CD14-positive monocyte (primary cell): ENCODE measurements at regions not wholly inside any gene's neighbourhood (a gene's known extent, or its start where the extent isn't known, plus 50 kb on each side); places are given as distances from the start of the nearest gene placed in this dataset.

Experiments used
- DNase-seq, 3 donors: peaks; one replicate each; pipeline ENCODE4 v3.0.0-alpha.2; 2011 to 2022
- H2AFZ ChIP-seq: 2 replicates; pipeline ENCODE4 v1.6.0; 2012; ENCODE audit warnings: mild to moderate bottlenecking, low read depth, low read length, inconsistent platforms; ENCODE audit not compliant: insufficient read depth, poor library complexity, severe bottlenecking
- H3K27ac ChIP-seq, 2 donors: 1 replicate in 1 of 2; 2 replicates in 1 of 2; pipeline ENCODE4 v1.5.1; 2012 to 2013; ENCODE audit warnings: low read length in 2 of 2, control low read depth in 1 of 2, inconsistent platforms in 1 of 2, low read depth in 1 of 2, mild to moderate bottlenecking in 1 of 2
- H3K27me3 ChIP-seq, 2 donors: one replicate each; pipeline versions ENCODE4 v1.6.0 to v1.6.1; 2011 to 2013; ENCODE audit warnings: low read length in 2 of 2; ENCODE audit not compliant: control insufficient read depth in 2 of 2, insufficient read depth in 2 of 2
- H3K36me3 ChIP-seq, 2 donors: replicated peaks in 1 of 2; 1 replicate in 1 of 2; 2 replicates in 1 of 2; pipeline versions ENCODE4 v1.5.1 to v1.6.1; 2012 to 2013; ENCODE audit warnings: low read length in 2 of 2, control low read depth in 1 of 2, inconsistent platforms in 1 of 2, mild to moderate bottlenecking in 1 of 2; ENCODE audit not compliant: insufficient read depth in 2 of 2, control insufficient read depth in 1 of 2
- H3K4me1 ChIP-seq, 2 donors: 1 replicate in 1 of 2; 2 replicates in 1 of 2; pipeline versions ENCODE4 v1.5.1 to v1.6.1; 2012 to 2013; ENCODE audit warnings: low read length in 2 of 2, control low read depth in 1 of 2, inconsistent platforms in 1 of 2, mild to moderate bottlenecking in 1 of 2, moderate library complexity in 1 of 2; ENCODE audit not compliant: insufficient read depth in 2 of 2, control insufficient read depth in 1 of 2
- H3K4me2 ChIP-seq: replicated peaks from 2 replicates; pipeline ENCODE3; 2012; ENCODE audit warnings: low read length, moderate library complexity, mild to moderate bottlenecking; ENCODE audit not compliant: poor library complexity, severe bottlenecking; ENCODE audit errors: extremely low read depth
- H3K4me3 ChIP-seq, 3 experiments: fragments of 200-600 bp in 1 of 3; sonication (generic) in 1 of 3; replicated peaks in 1 of 3; 1 replicate in 2 of 3; 2 replicates in 1 of 3; pipeline ENCODE4 v1.5.1; 2011 to 2013; ENCODE audit warnings: low read length in 3 of 3, mild to moderate bottlenecking in 3 of 3, control low read depth in 2 of 3, low read depth in 2 of 3, inconsistent platforms in 1 of 3, moderate library complexity in 1 of 3
- H3K79me2 ChIP-seq: 2 replicates; pipeline ENCODE4 v1.6.0; 2012; ENCODE audit warnings: mild to moderate bottlenecking, control low read depth, inconsistent platforms, low read length, moderate library complexity; ENCODE audit not compliant: insufficient read depth
- H3K9ac ChIP-seq: 2 replicates; pipeline ENCODE4 v1.6.0; 2017; ENCODE audit warnings: low read length, mild to moderate bottlenecking; ENCODE audit not compliant: insufficient read depth, poor library complexity, severe bottlenecking
- H3K9me3 ChIP-seq, 2 donors: replicated peaks in 1 of 2; 1 replicate in 1 of 2; 2 replicates in 1 of 2; pipeline versions ENCODE4 v1.5.1 to v1.6.1; 2012 to 2013; ENCODE audit warnings: low read length in 2 of 2, control low read depth in 1 of 2; ENCODE audit not compliant: control insufficient read depth in 1 of 2, insufficient read depth in 1 of 2
- H4K20me1 ChIP-seq: 2 replicates; pipeline ENCODE4 v1.6.0; 2012; ENCODE audit warnings: mild to moderate bottlenecking, low read length, control low read depth, moderate library complexity; ENCODE audit not compliant: insufficient read depth
- H3K27ac Mint-ChIP-seq, 7 donors: one replicate each; pipeline ENCODE4 v1.8.0; 2020; ENCODE audit warnings: mild to moderate bottlenecking in 7 of 7, mixed read lengths in 7 of 7, moderate library complexity in 6 of 7, inconsistent platforms in 2 of 7
- H3K27me3 Mint-ChIP-seq, 3 donors: one replicate each; pipeline ENCODE4 v1.8.0; 2021 to 2022; ENCODE audit warnings: low read depth in 3 of 3, mild to moderate bottlenecking in 3 of 3, mixed read lengths in 3 of 3, moderate library complexity in 3 of 3, inconsistent platforms in 1 of 3
- H3K36me3 Mint-ChIP-seq, 2 donors: one replicate each; pipeline ENCODE4 v1.8.0; 2020; ENCODE audit warnings: mixed read lengths in 2 of 2, inconsistent platforms in 1 of 2, mild to moderate bottlenecking in 1 of 2
- H3K4me1 Mint-ChIP-seq: one replicate; pipeline ENCODE4 v1.8.0; 2020; ENCODE audit warnings: mild to moderate bottlenecking, mixed read lengths
- H3K4me3 Mint-ChIP-seq, 2 donors: one replicate each; pipeline ENCODE4 v1.8.0; 2020; ENCODE audit warnings: mild to moderate bottlenecking in 2 of 2, mixed read lengths in 2 of 2, moderate library complexity in 1 of 2
- H3K9me3 Mint-ChIP-seq, 7 donors: one replicate each; pipeline ENCODE4 v1.8.0; 2020 to 2022; ENCODE audit warnings: mixed read lengths in 7 of 7, mild to moderate bottlenecking in 6 of 7, moderate library complexity in 6 of 7, inconsistent platforms in 2 of 7
- CTCF ChIP-seq: fragments of 200-600 bp; IDR thresholded peaks from one replicate; pipeline ENCODE4 v1.8.0; 2022; ENCODE audit warnings: antibody characterized with exemption, mild to moderate bottlenecking
- WGBS: methylation state at CpG from one replicate; pipeline ENCODE4 v1.1.5; 2013; ENCODE audit warnings: missing lambda C conversion rate; ENCODE audit not compliant: insufficient coverage; 5-methylcytosine and 5-hydroxymethylcytosine counted together
- intact Hi-C, 2 donors: fragments of 100-400 bp; cut with micrococcal nuclease; formaldehyde crosslinking; loops; one replicate each; pipeline versions ENCODE4 v1.15.0 to v1.15.1; 2023

- no CpG with 5 or more reads among the region's 4 CpGs for WGBS
- no peak overlapping the region for H3K4me3 ChIP-seq
- H3K4me3 Mint-ChIP-seq, result no peak overlapping the region
- H3K79me2 ChIP-seq, result no peaks in the 10 kb centered on the region
- H3K36me3 Mint-ChIP-seq, result no peaks in the 10 kb centered on the region
- no peaks in the 10 kb centered on the region for H3K27me3 ChIP-seq
- H3K36me3 ChIP-seq, result no peaks in the 10 kb centered on the region
- no peak for TF ChIP-seq CTCF
- no peak overlapping the region for H3K27ac ChIP-seq
- H2AFZ ChIP-seq, result no peak overlapping the region
- H3K9ac ChIP-seq, result no peak overlapping the region
- no peaks in the 10 kb centered on the region for H3K27me3 Mint-ChIP-seq
- no peak for DNase-seq
- no peaks in the 10 kb centered on the region for H3K4me1 Mint-ChIP-seq
- H3K9me3 Mint-ChIP-seq, result peaks cover 0 to 22% (median 7%) of the 10 kb centered on the region in 7 donors
- H3K4me2 ChIP-seq, result no peak overlapping the region
- H4K20me1 ChIP-seq, result no peaks in the 10 kb centered on the region
- H3K4me1 ChIP-seq, result no peaks in the 10 kb centered on the region
- peaks cover 5 to 6% of the 10 kb centered on the region in 2 donors for H3K9me3 ChIP-seq
- intact Hi-C loops, result no loop called here
- no peak overlapping the region for H3K27ac Mint-ChIP-seq
Measured at GRCh38 chr2:199160081-199160480, 297.7 kb downstream of the SATB2 start.

- H3K27me3 Mint-ChIP-seq, result peaks cover 0 to 2% (median 0%) of the 10 kb centered on the region in 3 donors
- H3K4me1 Mint-ChIP-seq, result no peaks in the 10 kb centered on the region
- Histone ChIP-seq H3K36me3 (no peaks in the 10 kb centered on the region), H3K9me3 (peaks cover 2 to 11% of the 10 kb centered on the region in 2 donors), H2AFZ (no peak overlapping the region), H3K27me3 (no peaks in the 10 kb centered on the region), H3K4me3 (no peak overlapping the region), H4K20me1 (no peaks in the 10 kb centered on the region), H3K27ac (no peak overlapping the region), H3K4me2 (no peak overlapping the region), H3K9ac (no peak overlapping the region), H3K4me1 (no peaks in the 10 kb centered on the region), H3K79me2 (no peaks in the 10 kb centered on the region)
- no peaks in the 10 kb centered on the region for H3K36me3 Mint-ChIP-seq
- H3K4me3 Mint-ChIP-seq, result no peak overlapping the region
- no peak for TF ChIP-seq CTCF
- H3K9me3 Mint-ChIP-seq, result peaks cover 3 to 5% (median 4%) of the 10 kb centered on the region in 7 donors
- no peak overlapping the region for H3K27ac Mint-ChIP-seq
- DNase-seq, result no peak
- WGBS, result no CpG with 5 or more reads among the region's 3 CpGs
- intact Hi-C loops, result no loop called here
Measured at GRCh38 chr2:199148076-199148845, 309.5 kb downstream of the SATB2 start.
